ENCODE measurements at regions not wholly inside any gene's neighbourhood (a gene's known extent, or its start where the extent isn't known, plus 50 kb on each side); places are given as distances from the start of the nearest gene placed in this dataset.

- no peaks in the 10 kb centered on the region for H3K27me3 Mint-ChIP-seq (ENCODE audit: low read depth)
- no peak overlapping the region for H3K4me3 Mint-ChIP-seq
- no peak for DNase-seq (ENCODE audit: low read depth, low spot score)
- no peak overlapping the region for H3K27ac Mint-ChIP-seq (ENCODE audit: unreplicated experiment)
- no peaks in the 10 kb centered on the region for H3K4me1 Mint-ChIP-seq
- no peaks in the 10 kb centered on the region for H3K36me3 Mint-ChIP-seq (ENCODE audit: low read depth)
- no peak for TF ChIP-seq CTCF (conservative IDR thresholded peaks at IDR 0.05)
- H3K9me3 Mint-ChIP-seq, result no peaks in the 10 kb centered on the region
Measured at GRCh38 chr1:199301472-199302217, 662.8 kb downstream of the PTPRC start.

GRCh38 chr1:199302554-199302953 is 663.7 kb downstream of the PTPRC start:
- no peak for TF ChIP-seq CTCF (conservative IDR thresholded peaks at IDR 0.05)
- Mint-ChIP-seq H3K9me3 (no peaks in the 10 kb centered on the region), H3K36me3 (ENCODE audit: low read depth) (no peaks in the 10 kb centered on the region), H3K27me3 (ENCODE audit: low read depth) (no peaks in the 10 kb centered on the region), H3K4me1 (no peaks in the 10 kb centered on the region), H3K27ac (ENCODE audit: unreplicated experiment) (no peak overlapping the region), H3K4me3 (no peak overlapping the region)
- DNase-seq (ENCODE audit: low read depth, low spot score), result no peak

GRCh38 chr1:199303035-199303434 is 664.2 kb downstream of the PTPRC start:
- no peak for TF ChIP-seq CTCF (conservative IDR thresholded peaks at IDR 0.05)
- Mint-ChIP-seq H3K36me3 (ENCODE audit: low read depth) (no peaks in the 10 kb centered on the region), H3K9me3 (no peaks in the 10 kb centered on the region), H3K27me3 (ENCODE audit: low read depth) (no peaks in the 10 kb centered on the region), H3K27ac (ENCODE audit: unreplicated experiment) (no peak overlapping the region), H3K4me1 (no peaks in the 10 kb centered on the region), H3K4me3 (no peak overlapping the region)
- DNase-seq (ENCODE audit: low read depth, low spot score), result no peak

GRCh38 chr1:199305053-199305452 is 666.2 kb downstream of the PTPRC start:
- no peaks in the 10 kb centered on the region for H3K27me3 Mint-ChIP-seq (ENCODE audit: low read depth)
- no peak for DNase-seq (ENCODE audit: low read depth, low spot score)
- TF ChIP-seq CTCF (conservative IDR thresholded peaks at IDR 0.05), result no peak
- no peaks in the 10 kb centered on the region for H3K36me3 Mint-ChIP-seq (ENCODE audit: low read depth)
- H3K4me3 Mint-ChIP-seq, result no peak overlapping the region
- H3K9me3 Mint-ChIP-seq, result no peaks in the 10 kb centered on the region
- no peaks in the 10 kb centered on the region for H3K4me1 Mint-ChIP-seq
- H3K27ac Mint-ChIP-seq (ENCODE audit: unreplicated experiment), result no peak overlapping the region

GRCh38 chr1:199307496-199308264 is 668.8 kb downstream of the PTPRC start:
- Mint-ChIP-seq H3K27ac (ENCODE audit: unreplicated experiment) (no peak overlapping the region), H3K27me3 (ENCODE audit: low read depth) (no peaks in the 10 kb centered on the region), H3K4me1 (peaks cover 19% of the 10 kb centered on the region), H3K4me3 (no peak overlapping the region), H3K36me3 (ENCODE audit: low read depth) (no peaks in the 10 kb centered on the region), H3K9me3 (no peaks in the 10 kb centered on the region)
- TF ChIP-seq CTCF (conservative IDR thresholded peaks at IDR 0.05), result no peak
- no peak for DNase-seq (ENCODE audit: low read depth, low spot score)

Measured in neural crest cell (in vitro differentiated cells).